NOMO-1 treated with DMSO at 0.1 percent for 48 hours (cell line): ENCODE measurements at regions not wholly inside any gene's neighbourhood (a gene's known extent, or its start where the extent isn't known, plus 50 kb on each side); places are given as distances from the start of the nearest gene placed in this dataset.
"Not testable (repeated sequence)": the region's sequence is repeated elsewhere in the genome, so short reads cannot be mapped to it uniquely, and the experiment has no call there.

Source experiments
- DNase-seq: peaks from one replicate; lab custom pipeline; 2025; ENCODE audit not compliant: unreplicated experiment; lab: John Stamatoyannopoulos, UW

DNA sequence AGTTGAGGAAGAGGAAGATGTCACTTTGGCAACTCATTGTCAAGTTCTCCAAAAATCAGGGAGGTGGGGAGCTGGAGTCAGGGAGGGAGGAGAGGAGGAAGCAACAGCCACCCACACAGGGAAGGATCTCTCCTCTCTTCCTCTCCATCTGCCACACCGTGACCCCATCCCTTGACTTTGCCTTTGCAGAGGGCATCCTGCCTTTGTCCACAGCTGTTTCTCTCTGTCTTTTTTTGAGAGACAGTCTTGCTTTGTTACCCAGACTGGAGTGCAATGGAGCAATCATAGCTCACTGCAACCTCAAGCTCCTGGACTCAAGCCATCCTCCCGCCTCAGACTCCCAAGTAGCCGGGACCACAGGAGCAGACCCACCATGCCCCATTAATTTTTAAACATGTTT is 276.0 kb downstream of the SHOX start:
- DNase-seq: no peak

DNA sequence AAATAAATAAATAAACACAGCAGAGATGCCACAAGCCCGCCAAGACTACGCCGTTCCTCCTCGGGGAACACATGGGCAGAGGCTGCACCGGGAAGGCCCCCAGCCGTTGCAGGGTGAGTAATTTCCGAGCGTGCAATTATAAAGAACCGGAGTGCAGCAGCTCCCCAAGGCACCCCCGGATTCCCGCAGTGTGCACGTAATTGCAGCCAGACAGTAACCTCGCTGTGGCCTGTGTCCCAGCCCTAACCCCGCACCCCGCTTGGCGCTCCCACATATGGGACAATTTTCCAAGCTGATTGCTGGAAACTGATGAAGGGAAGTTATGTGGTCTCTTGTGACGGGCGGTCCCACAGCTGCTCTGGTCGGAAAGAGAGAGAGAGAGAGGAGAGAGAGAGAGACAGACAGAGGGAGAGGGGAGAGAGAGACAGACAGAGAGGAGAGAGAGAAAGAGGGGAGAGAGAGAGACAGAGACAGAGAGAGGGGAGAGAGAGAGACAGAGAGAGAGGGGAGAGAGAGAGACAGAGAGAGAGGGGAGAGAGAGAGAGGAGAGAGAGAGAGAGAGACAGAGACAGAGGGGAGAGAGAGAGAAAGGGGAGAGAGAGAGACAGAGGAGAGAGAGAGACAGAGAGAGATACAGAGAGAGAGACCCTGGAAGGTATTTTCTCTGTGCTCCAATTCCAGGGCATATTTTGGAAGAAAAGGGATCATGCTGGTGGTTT is 275.4 kb downstream of the SHOX start:
- DNase-seq: no peak

DNA sequence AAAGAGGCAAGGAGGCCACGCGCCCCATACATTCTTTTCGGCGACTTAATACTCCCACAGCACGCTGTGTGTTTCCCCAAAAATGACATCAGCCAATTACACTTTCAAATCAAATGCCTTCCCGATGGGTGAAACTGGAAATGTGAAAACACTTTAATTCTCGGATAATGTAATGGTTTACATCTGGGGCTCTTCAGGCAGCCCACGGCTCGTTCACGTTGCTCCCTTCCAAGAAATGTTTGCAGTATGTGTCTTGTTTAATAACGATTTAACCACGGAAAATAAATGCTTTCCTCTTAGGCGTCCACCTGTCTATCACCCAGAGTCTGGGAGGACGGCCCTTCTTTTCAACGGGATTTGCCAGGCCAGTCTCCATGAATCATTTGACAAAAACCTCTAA is 272.5 kb downstream of the SHOX start:
- DNase-seq: no peak

DNA sequence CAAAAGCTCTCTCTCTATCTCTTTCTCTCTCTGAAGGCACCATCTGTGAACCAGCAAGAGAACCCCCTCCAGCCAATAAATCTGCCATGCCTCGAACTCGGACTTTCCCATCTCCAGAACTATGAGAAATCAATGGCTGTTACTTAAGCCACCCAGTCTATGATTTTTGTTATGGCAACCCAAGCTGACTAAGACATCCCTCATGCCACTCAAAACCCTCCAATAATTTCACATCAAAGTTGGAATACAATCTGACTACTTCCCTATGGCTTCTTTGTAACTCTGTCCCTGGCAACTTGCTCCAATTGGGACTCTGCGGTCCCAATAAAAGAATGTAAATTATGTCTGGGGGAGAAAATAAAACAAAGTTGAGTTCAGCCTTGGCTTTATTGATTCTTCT is 265.7 kb downstream of the SHOX start:
- no peak for DNase-seq

DNA sequence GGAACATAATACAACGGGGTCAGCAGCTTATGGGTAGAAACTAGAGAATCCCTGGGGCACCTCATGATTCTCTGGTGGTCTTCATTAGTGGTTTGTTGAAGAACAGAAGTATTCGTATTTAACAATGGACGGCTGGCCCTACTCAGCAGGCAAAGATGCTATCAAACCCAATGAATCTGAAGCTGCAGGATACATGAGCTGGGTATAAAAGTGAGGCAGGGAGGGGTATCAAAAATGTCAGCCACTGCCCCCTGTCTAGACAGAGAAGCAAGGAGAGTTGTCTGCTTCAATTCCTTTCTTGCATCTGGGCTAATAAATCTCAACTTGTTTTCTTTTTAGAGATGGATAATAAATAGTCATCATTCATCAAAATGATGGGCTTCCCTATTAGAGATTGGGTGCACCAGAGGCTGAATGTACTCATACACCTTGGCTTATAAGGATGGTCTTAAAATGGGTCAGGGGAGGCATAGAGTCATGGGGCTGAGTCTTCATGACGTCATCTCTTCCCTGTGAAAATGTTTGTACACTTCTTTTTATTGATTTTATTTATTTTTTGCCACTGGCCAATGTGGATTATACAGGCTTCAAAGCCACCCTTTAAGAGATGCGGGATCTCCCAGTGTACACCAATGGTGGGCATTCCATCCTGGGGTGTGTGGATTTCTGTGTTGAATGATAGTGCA is 259.5 kb downstream of the SHOX start:
- DNase-seq: no peak

DNA sequence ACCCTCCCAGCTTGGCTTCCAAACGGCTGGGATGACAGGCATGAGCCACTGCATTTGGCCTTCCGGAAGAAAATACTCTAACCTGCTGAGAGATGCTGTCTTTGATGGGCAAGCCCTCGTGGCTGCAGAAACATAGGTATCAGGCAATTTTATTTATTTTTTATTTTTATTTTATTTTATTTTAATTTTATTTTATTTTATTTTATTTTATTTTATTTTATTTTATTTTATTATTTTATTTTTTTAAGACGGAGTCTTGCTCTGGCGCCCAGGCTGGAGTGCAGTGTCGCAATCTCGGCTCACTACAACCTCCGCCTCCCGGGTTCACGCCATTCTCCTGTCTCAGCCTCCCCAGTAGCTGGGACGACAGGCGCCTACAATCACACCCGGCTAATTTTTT is 257.1 kb downstream of the SHOX start:
- not testable (repeated sequence) for DNase-seq

DNA sequence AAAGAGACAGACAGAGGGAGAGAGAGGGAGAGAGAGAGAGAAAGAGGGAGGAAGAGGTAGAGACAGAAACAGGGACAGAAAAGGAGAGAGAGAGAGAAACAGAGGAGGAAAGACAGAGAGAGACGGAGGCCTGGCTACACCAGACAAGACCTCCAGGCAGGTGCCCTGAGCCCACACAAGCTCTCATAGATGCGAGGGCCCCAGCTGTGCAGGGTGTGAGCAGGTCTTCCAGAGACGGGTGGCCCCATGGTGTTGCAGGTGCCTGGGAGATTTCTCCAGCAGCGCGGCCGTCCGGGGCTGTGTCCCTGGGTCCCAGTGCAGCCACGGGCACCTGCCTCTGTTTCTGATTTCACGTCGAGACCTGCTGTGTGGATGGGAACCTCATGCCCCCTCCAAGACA is 253.0 kb downstream of the SHOX start:
- DNase-seq: no peak

DNA sequence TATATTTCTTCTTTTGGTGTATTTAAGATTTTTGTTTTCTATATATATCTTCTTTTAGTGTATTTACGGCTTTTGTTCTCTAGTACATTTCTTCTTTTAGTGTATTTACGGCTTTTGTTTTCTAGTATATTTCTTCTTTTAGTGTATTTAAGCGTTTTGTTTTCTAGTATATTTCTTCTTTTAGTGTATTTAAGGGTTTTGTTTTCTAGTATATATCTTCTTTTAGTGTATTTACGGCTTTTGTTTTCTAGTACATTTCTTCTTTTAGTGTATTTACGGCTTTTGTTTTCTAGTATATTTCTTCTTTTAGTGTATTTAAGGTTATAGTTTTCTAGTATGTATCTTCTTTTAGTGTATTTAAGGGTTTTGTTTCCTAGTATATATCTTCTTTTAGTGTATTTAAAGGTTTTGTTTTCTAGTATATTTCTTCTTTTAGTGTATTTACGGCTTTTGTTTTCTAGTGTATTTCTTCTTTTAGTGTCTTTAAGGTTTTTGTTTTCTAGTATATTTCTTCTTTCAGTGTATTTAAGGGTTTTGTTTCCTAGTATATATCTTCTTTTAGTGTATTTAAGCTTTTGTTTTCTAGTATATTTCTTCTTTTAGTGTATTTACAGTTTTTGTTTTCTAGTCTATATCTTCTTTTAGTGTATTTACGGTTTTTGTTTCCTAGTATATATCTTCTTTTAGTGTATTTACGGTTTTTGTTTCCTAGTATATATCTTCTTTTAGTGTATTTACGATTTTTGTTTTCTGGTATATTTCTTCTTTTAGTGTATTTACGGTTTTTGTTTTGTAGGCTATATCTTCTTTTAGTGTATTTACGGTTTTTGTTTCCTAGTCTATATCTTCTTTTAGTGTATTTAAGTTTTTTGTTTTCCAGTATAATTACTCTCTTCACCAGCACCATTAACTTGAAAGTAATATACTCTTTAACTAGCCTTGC is 249.4 kb downstream of the SHOX start:
- not testable (repeated sequence) for DNase-seq

DNA sequence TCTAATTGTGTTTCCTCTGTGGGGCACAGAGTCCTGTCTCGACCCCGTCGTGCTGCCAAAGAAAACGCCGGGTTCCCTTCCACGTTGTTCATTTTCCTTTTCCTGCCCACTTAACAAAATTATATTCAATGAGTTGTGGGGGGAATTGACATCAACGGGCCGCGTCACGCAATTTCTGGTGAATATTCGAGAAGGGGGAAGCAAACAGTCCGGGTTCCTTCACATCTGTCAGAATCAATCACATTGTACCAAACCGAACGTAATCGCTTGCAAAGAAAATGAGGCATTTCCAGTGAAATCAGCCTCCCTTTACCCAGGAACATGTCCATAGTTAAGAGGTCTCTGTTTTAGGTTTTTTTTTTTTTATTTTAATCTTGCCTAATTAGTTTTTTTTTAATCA is 243.5 kb downstream of the SHOX start:
- no peak for DNase-seq

DNA sequence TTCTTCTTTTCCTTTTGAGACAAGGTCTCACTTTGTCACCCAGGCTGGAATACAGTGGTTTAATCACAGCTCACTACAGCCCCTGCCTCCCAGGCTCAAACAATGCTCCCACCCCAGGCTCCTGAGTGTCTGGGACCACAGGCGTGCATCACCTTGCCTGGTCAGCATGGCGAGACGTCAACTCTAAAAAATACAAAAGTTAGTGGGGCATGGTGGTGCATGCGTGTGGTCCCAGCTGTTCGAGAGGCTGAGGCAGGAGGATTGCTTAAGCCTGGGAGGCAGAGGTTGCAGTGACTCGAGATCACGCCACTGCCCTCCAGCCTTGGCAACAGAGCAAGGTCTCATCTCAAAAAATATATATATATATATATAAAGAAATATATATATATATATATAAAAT is 242.4 kb downstream of the SHOX start:
- no peak for DNase-seq

DNA sequence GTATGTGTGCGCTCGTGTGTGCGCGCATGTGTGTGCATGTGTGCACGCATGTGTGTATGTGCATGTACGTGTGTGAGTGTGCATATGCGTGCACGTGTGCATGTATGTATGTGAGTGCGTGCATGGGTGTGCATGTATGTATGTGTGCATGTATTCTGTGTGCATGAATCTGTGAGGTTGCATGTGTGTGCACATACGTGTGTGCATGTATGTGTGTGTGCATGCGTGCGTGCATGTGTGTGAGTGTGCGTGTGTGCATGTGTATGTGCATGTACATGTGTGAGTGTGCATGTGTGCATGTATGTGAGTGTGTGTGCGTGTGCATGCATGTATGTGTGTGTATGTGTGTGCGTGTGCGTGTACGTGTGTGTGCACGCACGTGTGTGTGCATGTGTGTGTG is 241.5 kb downstream of the SHOX start:
- DNase-seq: no peak

DNA sequence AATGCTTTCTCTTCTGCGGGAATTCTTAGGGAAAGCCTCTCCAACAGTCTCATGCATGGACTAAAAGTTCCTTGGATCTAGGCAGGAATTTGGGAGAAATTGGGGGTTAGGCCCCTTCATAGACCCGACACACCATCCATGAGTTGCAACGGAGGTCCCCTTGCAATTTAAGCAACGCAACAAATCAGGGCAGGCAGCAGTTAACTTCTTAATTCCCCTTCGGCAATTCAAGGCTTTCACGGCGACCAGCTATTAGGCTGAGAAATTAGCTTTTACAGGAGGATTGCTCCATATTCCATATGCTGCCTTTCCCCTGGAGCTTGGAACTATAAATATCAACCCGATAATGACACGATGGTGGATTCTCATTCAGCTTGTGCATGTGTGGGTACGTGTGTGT is 241.0 kb downstream of the SHOX start:
- no peak for DNase-seq

DNA sequence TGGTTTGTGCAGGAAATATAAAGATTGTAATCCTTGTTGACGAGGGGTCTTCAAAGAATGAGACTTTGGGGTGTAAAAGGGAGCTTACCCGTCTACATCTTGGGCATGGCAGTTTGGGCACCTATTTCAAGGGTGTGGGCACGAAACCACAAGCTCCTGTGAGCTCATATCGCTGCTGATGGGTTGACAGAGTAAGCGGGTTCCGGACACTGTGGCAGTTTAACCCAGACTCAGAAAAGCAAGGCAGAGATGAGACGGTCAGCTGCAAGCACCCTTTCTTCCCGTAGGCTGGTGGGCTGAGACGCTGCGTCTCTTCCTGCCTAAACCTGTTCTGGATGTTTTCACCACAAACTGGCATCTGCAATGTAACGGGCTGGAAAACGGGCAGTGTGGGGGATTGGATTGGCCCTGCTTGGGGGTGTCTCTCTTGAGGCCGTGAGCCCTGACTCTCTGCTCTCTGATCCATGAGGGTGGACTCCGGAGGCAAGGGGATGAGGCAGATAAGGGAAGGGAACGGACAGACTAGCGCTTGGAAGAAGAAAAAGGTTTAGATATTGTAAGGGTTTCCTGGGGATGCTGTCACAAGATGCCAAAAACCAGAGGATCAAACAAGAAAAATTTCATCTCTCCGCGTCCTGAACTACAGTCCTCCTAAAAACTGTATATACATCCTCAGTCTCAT is 237.5 kb downstream of the SHOX start:
- no peak for DNase-seq

DNA sequence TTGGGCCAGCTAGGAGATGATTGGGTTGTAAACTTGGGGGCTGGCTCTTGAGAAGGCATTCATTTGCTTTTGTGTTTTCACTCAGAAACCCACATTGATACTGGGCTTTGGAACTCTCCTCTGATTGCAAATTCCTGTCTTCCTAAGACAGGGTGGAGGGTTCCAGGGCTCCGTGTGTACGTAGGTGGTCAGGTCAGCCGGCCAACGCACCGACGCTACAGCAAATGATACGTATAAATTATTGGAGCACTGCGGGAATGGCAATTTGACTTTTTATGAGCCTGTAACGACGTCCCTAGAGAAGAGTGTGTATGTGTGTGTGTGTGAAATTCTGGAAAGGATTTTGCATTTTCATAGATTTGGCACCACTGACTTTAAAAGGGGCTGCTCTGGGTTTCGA is 236.9 kb downstream of the SHOX start:
- DNase-seq: no peak

DNA sequence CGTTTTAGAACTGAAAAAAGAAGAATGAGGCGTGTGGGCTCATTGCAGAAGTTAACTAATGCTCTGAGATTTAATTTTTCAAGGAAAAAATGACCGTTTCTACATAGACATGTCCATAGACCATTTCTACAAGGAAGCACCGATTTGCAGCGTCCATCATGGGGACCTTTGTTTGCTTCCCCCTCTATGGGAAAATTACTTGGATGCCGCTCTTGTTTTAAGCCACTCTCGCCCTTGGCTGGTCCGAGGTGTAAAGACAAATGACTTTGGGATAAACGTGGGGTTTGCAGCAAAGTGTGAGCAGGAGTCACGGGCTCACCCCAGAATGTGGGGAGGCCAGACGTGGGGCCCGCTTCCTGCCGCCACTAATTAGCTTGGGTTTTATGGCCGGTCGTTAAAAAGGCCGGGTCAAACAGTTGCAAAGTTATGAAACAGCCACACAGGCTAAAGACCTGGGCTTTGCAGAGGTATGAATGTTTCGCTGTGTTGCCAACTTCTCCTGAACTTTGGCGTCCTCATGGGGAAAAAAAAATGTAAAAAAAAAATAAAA is 235.9 kb downstream of the SHOX start:
- no peak for DNase-seq

DNA sequence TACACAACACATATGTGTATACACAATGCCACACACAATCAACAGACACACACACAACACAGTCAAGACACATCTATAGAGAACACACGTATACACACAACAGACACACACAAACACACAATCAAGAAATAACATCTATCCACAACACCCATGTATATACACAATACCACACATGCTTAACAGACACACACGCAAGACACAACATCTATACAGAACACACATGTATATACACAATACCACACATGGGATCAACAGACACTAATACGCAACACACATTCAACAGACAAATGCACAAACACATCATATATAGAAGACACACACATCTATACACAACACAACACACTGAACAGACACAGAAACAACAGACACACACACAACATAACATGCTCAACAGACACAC is 234.8 kb downstream of the SHOX start:
- DNase-seq: no peak

DNA sequence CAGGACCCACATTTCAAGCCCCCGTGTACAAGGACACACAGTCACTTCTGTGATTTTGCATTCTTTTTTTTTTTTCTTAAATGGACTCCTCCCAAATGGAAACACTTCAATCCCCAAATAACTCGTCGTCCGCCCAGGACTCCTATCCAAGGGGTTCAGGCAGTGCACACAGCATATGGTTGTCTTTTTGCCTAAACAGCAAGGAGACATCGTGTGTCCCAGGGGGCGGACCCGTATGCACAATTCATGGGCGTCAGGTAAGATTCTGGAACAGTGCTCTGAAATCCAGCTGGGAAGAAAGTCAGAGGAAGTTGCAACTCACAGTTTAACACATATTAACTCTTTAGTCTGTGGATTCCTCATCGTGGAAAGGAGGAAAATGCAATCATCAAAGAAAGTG is 231.3 kb downstream of the SHOX start:
- no peak for DNase-seq

DNA sequence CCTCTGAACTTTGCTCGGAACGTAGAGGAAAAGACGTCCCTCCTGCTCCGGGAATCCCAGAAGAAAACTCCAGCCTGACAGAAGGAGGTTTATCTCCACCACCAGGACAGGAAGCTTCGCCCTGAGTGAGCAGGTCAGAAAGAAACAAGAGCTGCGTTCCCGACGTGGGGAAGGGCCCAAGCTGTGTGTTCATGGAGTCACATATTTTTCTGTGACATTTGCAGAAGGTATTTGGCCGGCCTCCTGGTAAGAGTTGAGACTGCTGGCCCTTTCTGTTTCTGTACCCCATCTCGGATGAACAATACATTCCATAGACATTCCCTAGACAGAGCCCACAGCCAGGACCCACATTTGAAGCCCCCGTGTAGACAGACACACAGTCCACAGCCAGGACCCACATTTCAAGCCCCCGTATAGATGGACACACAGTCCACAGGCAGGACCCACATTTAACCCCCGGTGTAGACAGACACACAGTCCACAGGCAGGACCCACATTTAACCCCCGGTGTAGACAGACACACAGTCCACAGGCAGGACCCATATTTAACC is 230.8 kb downstream of the SHOX start:
- DNase-seq: no peak

DNA sequence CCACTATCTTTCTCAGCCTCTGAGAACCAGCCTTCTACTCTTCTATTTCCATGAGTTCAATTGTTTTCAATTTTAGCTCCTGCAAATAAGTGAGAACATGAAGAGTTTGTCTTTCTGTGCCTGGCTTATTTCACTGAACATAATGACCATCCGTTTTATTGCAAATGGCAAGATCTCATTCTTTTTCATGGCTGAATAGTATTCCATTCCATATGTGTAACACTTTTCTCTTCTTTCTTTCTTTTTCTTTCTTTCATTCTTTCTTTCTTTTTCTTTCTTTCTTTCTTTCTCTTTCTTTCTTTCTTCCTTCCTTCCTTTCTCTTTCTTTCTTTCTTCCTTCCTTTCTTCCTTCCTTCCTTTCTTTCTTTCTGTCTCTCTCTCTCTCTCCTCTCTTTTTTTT is 228.7 kb downstream of the SHOX start:
- no peak for DNase-seq

DNA sequence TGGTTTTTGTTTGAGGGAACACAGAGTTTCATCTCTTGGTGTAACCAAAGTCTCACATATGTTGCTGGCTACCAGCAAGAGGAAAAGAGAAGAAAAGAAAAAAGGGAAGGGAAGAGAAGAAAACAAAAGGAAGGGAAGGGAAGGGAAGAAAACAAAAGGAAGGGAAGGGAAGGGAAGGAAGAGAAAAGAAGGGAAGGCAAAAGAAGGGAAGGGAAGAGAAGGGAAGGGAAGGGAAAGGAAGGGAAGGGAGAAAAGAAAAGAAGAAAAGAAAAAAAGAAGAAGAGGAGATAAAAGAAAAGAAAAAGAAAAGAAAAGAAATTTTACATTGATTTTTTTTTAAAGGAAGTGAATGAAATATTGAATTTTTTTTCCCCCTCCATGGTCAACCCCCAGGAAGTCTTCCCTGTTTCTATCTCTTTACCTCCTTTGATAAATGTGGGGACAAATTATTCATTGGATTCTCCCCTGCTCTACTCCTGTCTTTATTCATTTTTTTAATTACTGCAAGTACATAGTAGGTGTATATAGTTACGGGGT is 228.0 kb downstream of the SHOX start:
- DNase-seq: no peak
